WTC11 (cell line): ENCODE measurements at regions not wholly inside any gene's neighbourhood (a gene's known extent, or its start where the extent isn't known, plus 50 kb on each side); places are given as distances from the start of the nearest gene placed in this dataset.

Experiments
- CREB1 ChIP-seq: sonication (generic); formaldehyde crosslinking; IDR thresholded peaks from 2 replicates; pipeline ENCODE4 v1.8.0; 2023; ENCODE audit warnings: mild to moderate bottlenecking, missing genetic modification reagents
- CREM ChIP-seq: sonication (generic); formaldehyde crosslinking; IDR thresholded peaks from 2 replicates; pipeline ENCODE4 v1.8.1; 2022; ENCODE audit warnings: mild to moderate bottlenecking, missing genetic modification reagents, moderate library complexity
- ELF4 ChIP-seq: sonication (generic); formaldehyde crosslinking; IDR thresholded peaks from 2 replicates; pipeline ENCODE4 v1.8.1; 2022; ENCODE audit warnings: low read depth, mild to moderate bottlenecking, moderate library complexity, missing genetic modification reagents
- JUN ChIP-seq: sonication (generic); formaldehyde crosslinking; IDR thresholded peaks from 2 replicates; pipeline ENCODE4 v1.8.0; 2023; ENCODE audit warnings: mild to moderate bottlenecking, missing genetic modification reagents
- TP53 ChIP-seq: sonication (generic); formaldehyde crosslinking; IDR thresholded peaks from 2 replicates; pipeline ENCODE4 v1.8.1; 2023; ENCODE audit warnings: mild to moderate bottlenecking, missing genetic modification reagents
- TF ChIP-seq, protein P1 (sequence below): sonication (generic); formaldehyde crosslinking; IDR thresholded peaks from 2 replicates; pipeline ENCODE4 v1.8.1; 2023; ENCODE audit warnings: mild to moderate bottlenecking, missing genetic modification reagents, borderline replicate concordance
- TF ChIP-seq, protein P2 (sequence below): sonication (generic); formaldehyde crosslinking; IDR thresholded peaks from 2 replicates; pipeline ENCODE4 v1.8.1; 2023; ENCODE audit warnings: mild to moderate bottlenecking, missing genetic modification reagents

DNA sequence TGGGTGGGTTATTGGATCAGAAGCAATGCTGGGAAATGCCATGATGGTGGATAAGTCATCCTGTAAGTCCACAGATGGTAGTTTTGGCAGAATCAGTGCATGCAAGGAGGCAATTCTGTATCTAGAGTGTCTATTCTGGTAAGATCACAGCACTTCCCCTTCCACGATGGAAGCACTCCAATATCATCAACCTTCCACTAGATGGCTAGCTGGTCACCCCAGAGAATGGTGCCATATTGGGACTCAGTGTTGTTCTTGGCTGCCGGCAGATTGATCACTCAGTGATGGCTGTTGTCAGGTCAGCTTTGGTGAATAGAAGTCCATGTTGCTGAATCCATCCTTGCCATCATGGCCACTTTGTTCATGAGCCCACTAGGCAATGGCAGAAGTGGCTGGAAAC, 553.5 kb downstream of the CSNK1G3 start:
- TF ChIP-seq, protein P1, sequence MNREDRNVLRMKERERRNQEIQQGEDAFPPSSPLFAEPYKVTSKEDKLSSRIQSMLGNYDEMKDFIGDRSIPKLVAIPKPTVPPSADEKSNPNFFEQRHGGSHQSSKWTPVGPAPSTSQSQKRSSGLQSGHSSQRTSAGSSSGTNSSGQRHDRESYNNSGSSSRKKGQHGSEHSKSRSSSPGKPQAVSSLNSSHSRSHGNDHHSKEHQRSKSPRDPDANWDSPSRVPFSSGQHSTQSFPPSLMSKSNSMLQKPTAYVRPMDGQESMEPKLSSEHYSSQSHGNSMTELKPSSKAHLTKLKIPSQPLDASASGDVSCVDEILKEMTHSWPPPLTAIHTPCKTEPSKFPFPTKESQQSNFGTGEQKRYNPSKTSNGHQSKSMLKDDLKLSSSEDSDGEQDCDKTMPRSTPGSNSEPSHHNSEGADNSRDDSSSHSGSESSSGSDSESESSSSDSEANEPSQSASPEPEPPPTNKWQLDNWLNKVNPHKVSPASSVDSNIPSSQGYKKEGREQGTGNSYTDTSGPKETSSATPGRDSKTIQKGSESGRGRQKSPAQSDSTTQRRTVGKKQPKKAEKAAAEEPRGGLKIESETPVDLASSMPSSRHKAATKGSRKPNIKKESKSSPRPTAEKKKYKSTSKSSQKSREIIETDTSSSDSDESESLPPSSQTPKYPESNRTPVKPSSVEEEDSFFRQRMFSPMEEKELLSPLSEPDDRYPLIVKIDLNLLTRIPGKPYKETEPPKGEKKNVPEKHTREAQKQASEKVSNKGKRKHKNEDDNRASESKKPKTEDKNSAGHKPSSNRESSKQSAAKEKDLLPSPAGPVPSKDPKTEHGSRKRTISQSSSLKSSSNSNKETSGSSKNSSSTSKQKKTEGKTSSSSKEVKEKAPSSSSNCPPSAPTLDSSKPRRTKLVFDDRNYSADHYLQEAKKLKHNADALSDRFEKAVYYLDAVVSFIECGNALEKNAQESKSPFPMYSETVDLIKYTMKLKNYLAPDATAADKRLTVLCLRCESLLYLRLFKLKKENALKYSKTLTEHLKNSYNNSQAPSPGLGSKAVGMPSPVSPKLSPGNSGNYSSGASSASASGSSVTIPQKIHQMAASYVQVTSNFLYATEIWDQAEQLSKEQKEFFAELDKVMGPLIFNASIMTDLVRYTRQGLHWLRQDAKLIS (CRISPR knock-in tag) = no peak
- TF ChIP-seq TP53 (CRISPR knock-in tag) (no peak), CREB1 (CRISPR knock-in tag) (no peak), JUN (CRISPR knock-in tag) (no peak), ELF4 (CRISPR knock-in tag) (no peak), CREM (CRISPR knock-in tag) (no peak)
- TF ChIP-seq, protein P2, sequence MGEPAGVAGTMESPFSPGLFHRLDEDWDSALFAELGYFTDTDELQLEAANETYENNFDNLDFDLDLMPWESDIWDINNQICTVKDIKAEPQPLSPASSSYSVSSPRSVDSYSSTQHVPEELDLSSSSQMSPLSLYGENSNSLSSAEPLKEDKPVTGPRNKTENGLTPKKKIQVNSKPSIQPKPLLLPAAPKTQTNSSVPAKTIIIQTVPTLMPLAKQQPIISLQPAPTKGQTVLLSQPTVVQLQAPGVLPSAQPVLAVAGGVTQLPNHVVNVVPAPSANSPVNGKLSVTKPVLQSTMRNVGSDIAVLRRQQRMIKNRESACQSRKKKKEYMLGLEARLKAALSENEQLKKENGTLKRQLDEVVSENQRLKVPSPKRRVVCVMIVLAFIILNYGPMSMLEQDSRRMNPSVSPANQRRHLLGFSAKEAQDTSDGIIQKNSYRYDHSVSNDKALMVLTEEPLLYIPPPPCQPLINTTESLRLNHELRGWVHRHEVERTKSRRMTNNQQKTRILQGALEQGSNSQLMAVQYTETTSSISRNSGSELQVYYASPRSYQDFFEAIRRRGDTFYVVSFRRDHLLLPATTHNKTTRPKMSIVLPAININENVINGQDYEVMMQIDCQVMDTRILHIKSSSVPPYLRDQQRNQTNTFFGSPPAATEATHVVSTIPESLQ = no peak
